Smooth muscle cell of the brain vasculature (primary cell): ENCODE measurements at regions not wholly inside any gene's neighbourhood (a gene's known extent, or its start where the extent isn't known, plus 50 kb on each side); places are given as distances from the start of the nearest gene placed in this dataset.
A peak's percentile ranks its signal among the peaks of the same experiment; 100 is the strongest.

ENCODE experiments used
- DNase-seq: peaks from one replicate; pipeline ENCODE4 v3.0.0-alpha.2; 2012; ENCODE audit warnings: low read depth, low spot score

GRCh38 chr6:9484686-9485085 lies 930.2 kb downstream of the TFAP2A start:
- DNase-seq, result no peak

DNA sequence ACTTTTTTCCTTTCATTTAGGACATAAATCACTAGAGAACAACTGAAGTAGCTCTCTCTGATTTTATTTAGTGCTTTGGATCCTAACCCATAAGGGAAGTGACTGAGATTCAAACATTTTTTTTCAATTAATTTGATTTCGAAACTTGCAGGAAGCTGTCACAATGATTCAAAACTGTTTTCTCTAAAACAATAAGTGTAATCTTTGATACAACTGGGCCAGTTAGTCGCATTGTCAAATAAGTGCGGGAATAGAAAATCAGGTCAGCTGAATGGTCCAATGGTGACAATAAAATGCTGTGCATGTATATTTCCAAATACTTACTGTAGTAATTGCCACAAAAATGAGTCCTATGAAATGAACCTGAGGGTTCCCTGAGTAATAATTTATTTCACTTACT lies 930.8 kb downstream of the TFAP2A start:
- DNase-seq, result no peak

GRCh38 chr6:9482030-9482738 lies 932.7 kb downstream of the TFAP2A start:
- peak; percentile 62 for DNase-seq

GRCh38 chr6:9481292-9482029 lies 933.4 kb downstream of the TFAP2A start:
- no peak for DNase-seq

DNA sequence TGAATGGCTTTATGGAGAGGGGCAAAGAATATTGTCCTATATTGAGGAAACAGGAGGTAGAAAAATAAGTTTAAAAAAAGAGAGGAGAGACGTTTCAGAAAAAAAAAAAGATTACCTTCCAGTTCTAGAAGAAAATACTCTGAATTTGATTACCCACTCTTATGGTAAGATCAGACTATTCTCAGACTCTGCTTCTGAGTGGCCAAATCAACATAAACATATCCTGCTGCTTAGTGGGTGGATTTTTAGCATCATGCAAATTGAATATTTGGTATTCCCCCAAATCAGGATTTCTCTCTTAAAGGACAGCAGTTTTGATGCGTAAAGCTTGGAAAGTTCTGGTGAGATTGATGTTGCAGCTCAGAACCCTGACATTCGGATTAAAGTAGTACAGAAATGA lies 946.6 kb downstream of the TFAP2A start:
- DNase-seq, result no peak

DNA sequence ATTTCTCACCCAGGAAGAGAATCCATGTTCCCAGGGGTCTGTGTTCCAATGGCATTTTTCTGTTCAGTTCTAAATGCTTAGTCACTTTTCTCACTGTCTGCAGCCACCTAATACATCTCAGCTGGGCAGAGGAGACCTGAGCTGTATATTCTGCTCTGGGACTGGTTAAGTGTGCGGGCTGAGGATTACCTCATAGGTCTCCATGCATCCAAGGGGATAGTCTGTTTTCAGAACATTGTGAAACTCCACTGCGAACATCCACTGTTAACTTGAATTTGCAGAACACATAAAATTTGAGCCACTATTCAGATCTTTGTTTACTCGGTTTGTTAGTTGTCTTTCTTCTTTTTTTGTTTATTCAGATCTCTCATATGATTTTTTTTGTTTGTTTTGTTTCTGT lies 947.1 kb downstream of the TFAP2A start:
- no peak for DNase-seq

GRCh38 chr6:9464583-9464982 lies 950.3 kb downstream of the TFAP2A start:
- no peak for DNase-seq

GRCh38 chr6:9463311-9463710 lies 951.6 kb downstream of the TFAP2A start:
- no peak for DNase-seq

DNA sequence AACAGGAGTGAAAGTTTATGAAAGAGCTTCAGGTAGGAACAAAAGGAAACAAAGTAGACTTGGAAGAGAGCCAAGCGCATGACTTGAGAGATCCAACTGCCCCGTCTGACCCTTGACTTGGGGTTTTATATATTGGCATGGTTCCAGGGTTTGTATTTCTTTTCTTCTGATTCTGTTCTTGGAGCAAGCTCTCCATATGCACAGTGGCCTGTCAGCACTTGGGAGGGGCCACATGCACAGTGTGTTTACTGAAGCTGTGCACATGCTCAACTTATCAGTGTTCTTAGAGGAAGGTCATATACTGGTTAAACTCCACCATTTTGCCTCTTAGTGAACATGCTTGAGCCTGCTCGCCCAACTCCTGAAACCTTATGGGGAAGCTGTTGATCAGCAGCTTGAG lies 953.7 kb downstream of the TFAP2A start:
- DNase-seq, result no peak

DNA sequence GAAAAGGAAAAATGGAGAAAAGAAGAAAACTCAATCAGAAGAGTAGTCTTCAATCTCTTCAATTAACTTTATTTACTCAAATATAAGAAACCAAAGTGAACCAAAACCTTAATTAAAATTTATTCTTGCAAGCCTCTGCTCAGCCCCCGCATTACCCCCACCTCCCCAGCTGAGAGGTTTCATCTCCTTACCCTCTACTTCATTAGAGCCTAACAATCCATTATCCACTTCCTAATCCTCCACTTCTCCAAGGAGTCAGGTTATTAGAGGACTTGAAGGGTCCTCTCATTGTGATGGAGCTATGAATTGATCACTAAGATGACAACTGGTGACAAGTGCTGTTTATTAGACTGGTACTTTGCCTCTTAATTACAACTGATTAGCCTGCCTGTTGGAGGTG lies 956.5 kb downstream of the TFAP2A start:
- no peak for DNase-seq

DNA sequence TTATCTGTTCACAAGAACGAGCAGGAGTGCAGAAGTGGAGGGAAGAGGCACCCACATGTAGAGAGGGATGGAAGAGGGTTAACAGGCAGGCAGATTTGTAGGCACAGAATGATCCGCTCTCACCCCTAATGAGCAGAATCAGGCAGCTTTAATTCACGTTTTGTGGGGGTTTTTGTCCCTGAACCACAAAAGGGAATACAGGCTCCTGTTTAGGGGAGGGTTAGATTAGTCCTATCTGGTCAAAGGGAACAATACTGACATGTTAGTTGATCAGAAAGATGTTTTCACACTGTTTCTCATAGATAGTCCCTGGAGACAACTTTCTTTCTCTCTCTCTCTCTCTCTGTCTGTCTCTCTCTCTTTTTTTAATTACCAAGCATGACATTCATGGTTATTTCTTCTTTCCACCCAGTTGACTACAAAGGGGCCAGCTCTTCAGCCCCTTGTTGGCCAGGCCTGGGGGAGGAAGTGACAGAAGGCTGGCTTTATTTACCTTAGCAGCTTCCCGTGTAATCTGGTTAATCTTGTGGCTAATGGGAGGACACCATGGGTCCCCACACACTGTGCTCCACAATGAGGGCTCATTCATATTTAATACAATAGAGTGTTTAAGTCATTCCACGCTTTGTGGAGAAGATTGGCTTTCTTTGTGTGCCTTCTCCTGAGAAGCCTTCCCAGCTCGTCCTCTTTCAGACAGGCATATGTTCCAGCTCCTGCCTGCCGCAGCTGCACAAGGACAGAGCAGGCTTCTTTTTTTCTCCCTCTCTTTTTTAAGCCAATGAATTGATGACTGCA lies 958.8 kb downstream of the TFAP2A start:
- DNase-seq, result no peak

- no peak for DNase-seq
These were observed 975.1 kb downstream of the TFAP2A start for GRCh38 chr6:9439621-9440330.

DNA sequence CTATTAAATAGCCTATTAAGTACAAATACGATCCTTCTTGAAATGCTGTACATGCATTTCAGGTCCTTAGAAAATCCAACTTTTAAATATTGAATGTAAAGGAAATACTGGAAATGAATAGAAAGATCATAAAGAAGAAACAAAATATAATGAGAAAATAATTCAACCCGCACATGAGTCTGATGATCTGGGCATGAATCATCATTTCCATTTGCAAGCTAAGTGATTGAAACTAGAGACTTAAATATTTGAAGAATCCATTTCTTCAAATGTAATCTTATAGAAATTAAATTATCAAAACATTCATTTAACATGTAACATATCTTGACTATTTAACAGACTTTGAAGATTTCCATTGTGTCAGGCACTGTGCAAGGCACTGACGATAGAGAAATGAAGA lies 977.0 kb downstream of the TFAP2A start:
- DNase-seq, result no peak

DNA sequence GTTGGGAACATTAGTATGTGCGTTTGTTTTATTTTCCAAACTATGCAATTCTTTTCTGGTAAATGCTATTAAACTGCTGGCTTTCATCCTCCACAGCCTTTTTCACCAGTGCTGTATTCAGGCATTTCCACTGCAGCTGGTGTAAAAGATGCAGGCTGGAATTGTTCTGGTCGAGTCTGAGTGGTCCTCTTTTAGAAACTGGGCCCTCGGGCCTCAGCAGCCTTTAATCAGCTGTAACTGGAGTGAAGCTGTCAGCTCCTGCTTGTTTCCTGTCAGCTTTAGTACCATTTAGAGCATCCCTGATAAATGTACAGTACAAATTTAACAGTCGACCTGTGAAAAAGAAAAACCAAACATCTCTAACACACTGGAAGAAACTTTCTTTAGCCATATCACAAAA lies 979.6 kb downstream of the TFAP2A start:
- DNase-seq, result no peak

DNA sequence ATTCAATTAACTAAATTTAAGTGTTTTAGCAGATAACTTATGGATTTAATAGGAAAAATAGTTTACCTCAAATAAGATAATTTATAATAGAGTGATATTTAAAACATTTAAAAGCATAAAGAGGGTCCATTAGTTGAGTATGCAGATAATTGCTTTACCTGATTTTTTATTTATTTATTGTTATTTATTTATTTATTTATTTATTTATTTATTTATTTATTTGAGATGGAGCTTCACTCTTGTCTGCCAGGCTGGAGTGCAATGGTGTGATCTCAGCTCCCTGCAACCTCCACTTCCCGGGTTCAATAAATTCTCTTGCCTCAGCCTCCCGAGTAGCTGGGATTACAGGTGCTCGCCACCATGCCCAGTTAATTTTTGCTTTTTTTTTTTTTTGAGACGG lies 982.9 kb downstream of the TFAP2A start:
- DNase-seq, result no peak

- DNase-seq, result no peak
These were observed 986.3 kb downstream of the TFAP2A start for GRCh38 chr6:9428421-9429172.

DNA sequence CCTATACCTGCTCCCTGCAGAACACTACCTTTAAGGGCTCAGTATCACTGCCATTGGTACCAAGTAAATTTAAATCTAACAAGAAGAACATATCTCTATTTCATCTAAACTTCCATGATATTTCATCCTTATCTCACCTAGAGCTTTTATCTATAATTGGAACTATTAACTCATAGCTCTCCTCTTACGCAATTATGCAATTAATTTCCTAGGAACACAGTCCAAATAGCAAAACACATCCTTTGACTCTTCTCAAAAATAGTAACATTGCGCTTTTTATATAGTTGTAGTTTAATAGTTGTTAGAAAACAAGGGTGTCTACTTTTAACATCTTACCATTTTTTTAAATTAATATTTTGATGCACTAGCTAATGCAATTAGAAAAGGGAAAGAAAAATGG lies 986.8 kb upstream of the SLC35B3 start:
- DNase-seq, result no peak

GRCh38 chr6:9420316-9421015 lies 985.1 kb upstream of the SLC35B3 start:
- no peak for DNase-seq

DNA sequence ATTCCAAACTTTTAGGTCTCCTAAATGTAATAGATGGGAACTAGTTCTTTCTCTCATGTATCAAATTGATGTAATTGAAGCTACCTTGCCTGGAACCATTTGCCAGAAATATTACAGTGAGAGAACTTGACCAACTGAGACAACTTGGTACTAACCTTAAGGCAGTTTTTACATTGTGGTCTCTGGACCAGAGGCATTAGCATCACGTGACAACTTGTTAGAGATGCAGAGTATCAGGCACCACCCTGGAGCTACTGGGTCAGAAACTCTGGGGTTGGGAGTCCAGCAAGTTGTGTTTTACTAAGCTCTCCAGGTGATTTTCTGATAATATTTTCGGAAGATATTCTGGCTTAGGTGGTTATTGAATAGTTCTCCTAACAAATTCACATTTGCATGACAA lies 982.1 kb upstream of the SLC35B3 start:
- no peak for DNase-seq

GRCh38 chr6:9412951-9413559 lies 977.7 kb upstream of the SLC35B3 start:
- DNase-seq, result no peak
